Stimulated activated CD4-positive, alpha-beta T cell treated with anti-CD3 and anti-CD28 coated beads, Interleukin-15, amount 100 ng/mL, for 48 hours (primary cell): ENCODE measurements at regions not wholly inside any gene's neighbourhood (a gene's known extent, or its start where the extent isn't known, plus 50 kb on each side); places are given as distances from the start of the nearest gene placed in this dataset.

Experiments
- DNase-seq, 2 donors: peaks; one replicate each; pipeline ENCODE4 v3.0.0-alpha.2; 2020; ENCODE audit warnings: low read depth in 2 of 2

DNA sequence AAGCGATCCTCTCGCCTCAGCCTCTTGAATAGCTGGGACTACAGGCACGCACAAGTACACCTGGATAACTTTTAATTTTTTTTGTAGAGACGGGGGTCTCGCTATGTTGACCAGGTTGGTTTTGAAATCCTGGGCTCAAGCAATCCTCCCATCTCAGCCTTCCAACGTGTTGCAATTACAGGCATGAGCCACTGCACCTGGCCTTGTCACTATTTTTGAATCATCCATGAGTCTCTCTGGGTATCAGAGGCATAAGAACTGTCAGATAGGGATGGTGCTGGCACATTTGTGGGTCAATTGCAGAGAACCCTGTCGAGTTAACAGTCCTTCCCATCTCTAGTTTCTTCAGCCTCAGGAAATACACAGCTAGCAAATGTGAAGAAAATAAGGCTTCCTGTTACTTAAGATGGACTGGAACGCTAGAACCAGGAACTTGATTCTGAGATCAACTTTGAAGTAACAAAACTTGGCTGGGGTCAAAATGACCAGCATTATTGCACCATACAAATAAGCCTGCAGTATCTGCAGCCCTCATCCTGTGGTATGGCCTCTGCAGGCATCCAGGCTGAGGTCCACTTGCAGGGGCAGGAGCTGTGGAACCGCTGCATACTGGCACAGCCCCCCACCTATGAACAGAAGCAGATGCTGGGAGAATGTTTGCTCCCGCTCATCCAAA lies 124.3 kb upstream of the GADD45A start:
- DNase-seq: no peak

DNA sequence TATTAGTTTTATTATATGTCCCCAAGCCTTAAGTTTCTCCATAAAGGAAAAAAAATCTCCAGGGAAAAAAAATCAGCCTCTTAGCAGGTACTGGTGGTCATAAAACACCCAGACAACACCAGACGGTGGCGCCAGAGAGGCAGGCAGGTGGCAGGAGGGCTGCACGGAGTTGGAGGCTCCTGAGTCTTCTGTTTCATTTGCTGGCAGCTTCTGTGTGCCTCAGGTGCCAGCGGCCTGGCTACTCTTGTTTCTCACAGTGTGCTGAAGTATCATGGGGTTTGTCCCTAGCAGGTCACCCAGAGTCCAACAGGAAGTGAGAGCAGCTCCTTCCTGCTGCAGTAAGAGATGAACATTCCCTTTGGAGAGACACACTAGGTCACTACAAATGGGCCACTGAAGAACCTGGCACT lies 123.3 kb upstream of the GADD45A start:
- peak; percentile 76 to 86 for DNase-seq

- no peak for DNase-seq
Observed at GRCh38 chr1:67563684-67564083, 121.3 kb upstream of the GADD45A start.

- DNase-seq: no peak
Observed at GRCh38 chr1:67564193-67564592, 120.8 kb upstream of the GADD45A start.

DNA sequence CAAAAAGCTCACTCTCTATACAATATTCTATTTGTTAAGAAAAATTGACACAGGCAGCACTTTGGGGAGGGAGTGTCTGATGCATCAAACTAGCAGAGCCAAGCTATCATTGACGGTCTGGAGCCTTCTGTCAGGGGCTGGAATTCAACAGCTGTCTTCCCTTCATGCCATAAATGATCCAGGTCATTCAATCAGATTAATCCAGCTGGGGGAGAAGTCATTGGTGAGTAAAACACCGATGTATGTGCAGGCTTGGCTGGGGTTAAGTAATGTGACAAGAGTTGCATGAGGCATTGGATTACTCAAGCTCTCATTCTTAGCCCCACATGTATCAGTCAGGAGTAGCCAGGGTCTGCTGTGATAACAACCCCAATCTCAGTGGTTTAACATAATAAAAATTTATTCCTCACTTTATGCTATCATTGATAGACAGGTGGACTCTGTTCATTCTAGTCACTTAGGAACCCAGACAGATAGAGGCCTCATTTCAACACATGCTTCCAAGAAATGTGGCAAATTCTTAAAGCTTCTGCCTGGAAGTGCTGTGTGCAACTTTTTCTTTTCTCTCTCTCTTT lies 118.1 kb upstream of the GADD45A start:
- no peak for DNase-seq

DNA sequence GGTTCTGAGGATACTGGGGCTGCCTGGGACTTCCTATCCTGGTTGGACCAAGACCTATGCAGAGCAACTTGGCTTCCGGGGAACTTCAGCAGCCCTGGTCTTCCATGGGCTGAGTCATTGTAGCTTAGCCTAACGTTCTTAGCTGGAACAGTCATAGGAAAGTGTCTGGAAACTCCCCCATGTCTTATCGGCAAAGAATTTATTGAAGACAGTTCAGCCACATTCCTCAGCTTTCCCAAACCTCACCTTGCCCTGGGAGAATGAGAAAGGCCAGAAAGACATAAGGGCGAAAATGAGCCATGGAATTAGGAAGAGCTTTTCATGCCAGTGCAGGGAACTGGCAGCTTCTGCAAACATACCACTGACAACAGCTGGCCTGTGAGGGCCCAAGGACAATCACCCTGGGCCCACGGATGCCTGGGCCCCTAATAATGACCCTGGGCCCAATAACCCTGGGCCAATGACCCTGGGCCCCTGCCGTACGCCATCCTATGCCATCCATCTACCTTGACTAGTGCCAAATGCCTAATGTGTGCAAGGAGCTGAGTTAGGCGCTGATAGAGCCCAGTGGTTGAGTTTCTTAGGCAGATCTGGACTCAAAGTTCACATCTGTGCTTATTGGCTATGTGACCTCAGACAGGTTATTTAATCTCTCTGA lies 114.4 kb upstream of the GADD45A start:
- DNase-seq: no peak

DNA sequence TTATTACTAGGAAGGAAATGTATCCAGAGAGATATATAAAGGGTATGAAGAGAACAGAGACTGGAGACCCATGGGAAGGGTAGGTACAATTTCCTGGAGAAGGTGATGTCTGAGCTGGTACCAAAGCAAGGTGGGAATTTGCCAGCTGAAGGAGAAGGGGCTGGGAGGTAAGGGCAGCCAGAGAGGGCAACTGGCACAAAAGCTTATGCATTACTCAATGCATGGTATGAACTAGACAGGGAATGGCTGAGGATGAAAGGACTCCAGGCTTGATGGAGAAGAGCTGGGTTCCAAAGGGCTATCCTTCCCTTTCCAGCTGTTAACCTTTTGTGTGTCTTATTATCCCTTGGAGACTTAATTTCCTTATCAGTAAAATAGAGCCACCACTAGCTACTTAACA lies 113.6 kb upstream of the GADD45A start:
- DNase-seq: no peak

- no peak for DNase-seq
Observed at GRCh38 chr1:67571901-67572593, 113.0 kb upstream of the GADD45A start.

GRCh38 chr1:67572594-67573221 lies 112.3 kb upstream of the GADD45A start:
- no peak for DNase-seq

- DNase-seq: no peak
Observed at GRCh38 chr1:67573311-67573872, 111.6 kb upstream of the GADD45A start.

DNA sequence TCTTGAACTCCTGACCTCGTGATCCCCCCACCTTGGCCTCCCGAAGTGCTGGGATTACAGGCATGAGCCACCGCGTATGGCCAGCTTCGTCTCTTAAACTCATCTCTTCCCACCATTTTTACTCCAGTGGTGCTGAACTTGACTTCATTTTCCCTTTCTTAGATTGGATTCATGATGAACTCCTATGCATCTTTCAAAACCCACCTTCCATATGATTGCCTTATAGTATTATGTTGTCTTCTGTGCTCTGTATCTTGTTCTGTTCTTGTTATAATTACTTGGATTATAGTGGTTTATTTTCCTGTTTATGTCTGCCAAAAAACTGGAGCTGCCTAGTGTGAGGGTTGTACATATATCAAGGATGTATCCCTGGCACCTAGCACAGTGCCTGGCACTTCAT lies 110.8 kb upstream of the GADD45A start:
- DNase-seq: no peak

DNA sequence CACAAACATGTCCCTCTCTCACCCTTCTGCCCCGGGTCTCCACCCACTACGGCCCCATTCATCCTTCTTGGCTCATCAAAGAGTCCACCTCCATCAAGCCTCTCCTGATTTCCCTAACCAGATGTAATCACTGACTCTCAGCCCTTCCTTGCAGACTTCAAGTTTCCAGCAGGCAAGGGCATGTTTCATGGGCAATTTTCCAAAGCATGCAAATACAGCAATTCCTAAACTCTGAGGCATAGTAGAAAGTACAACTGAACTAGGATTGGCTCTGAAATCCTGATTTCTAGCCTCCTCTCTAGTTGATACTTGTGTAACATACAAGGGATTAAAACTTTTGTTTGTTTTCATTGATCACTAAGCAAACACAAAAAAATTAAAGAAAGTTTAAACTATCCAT lies 109.1 kb upstream of the GADD45A start:
- no peak for DNase-seq

DNA sequence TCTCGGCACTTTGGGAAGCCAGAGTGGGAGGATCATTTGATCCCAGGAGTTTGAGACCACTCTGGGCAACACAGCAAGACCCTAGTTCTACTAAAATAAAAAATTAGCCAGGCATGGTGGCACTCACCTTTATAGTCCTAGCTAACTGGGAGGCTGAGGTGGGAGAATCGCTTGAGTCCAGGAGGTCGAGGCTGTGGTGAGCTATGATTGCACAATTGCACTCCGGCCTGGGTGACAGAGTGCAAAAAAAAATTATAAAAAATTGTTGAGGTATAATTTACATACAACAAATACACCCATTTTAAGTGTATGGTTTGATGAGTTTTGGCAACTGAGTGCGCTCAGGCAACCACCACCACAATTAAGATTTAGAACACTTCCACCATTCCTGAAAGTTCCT lies 108.5 kb upstream of the GADD45A start:
- no peak for DNase-seq

- no peak for DNase-seq
Observed at GRCh38 chr1:67577646-67578045, 107.4 kb upstream of the GADD45A start.

GRCh38 chr1:67578397-67579020 lies 106.5 kb upstream of the GADD45A start:
- no peak for DNase-seq

DNA sequence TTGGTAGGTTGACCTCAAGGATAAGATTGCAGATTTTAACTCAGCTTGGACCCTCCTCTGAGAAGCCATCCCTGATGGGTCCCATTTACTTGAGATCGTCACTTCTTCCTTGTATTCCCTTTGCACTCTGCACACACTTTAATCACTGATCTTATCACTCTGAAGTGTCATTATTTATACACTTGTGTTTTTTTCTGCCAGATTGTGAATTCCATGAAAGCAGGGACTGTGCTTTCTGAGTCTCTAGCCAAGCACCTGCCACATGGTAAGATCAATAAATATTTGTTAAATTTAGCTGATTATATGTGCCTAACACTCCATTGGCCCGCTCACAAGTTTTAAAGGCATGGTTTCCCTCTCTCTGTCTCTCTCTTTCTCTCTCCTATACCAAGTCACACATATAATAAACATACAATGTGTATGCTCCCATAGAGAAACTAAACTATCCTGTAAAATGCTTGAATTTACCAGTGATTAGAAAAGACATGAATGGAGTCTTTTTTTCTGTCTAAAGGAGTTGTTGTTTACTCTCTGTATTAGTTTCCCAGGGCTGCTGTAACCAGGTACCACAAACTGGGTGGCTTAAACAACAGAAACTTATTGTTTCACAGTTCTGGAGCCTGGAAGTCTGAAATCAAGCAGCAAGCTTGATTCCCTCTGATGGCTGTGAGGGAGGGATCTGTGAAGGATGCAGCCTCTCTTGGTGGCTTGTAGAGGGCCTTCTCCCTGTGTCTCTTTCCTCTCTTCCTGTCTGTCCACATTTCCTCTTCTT lies 105.2 kb upstream of the GADD45A start:
- no peak for DNase-seq

GRCh38 chr1:67580691-67581403 lies 104.2 kb upstream of the GADD45A start:
- no peak for DNase-seq

- DNase-seq: no peak
Observed at GRCh38 chr1:67582625-67583461, 102.2 kb upstream of the GADD45A start.

DNA sequence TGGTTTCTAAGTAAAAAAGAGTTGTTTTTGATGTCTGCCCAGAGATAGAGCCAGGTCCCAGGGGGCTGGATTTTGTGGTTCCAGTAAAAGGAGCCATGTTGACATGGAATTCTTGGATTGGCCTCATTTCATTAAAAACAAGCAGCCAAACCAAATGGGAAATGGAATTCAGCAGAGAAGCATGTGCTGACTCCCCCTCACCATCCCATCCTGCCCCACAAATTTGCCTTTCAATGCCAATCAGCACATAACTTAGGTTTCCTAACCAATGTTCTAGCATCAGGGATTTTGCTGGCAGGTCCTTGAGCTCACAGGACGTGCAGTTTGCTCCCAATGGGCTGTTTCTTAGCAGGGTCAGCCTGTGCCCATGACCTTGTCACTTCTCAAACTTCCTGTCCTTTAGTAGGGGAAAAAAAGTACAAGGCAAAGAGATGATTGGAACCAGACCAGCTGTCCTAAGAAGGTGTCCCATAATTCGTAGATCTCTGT lies 101.5 kb upstream of the GADD45A start:
- DNase-seq: no peak
